Colon (tissue), 2 donors: ENCODE measurements at regions not wholly inside any gene's neighbourhood (a gene's known extent, or its start where the extent isn't known, plus 50 kb on each side); places are given as distances from the start of the nearest gene placed in this dataset.
"Not testable (repeated sequence)": the region's sequence is repeated elsewhere in the genome, so short reads cannot be mapped to it uniquely, and the experiment has no call there.

ENCODE experiments used
- FAIRE-seq: peaks from 2 replicates; lab custom pipeline; 2012; peaks lifted over from hg19 to GRCh38; lab: Jason Lieb, UNC
- donor health status: control.
- donor health status: control.

DNA sequence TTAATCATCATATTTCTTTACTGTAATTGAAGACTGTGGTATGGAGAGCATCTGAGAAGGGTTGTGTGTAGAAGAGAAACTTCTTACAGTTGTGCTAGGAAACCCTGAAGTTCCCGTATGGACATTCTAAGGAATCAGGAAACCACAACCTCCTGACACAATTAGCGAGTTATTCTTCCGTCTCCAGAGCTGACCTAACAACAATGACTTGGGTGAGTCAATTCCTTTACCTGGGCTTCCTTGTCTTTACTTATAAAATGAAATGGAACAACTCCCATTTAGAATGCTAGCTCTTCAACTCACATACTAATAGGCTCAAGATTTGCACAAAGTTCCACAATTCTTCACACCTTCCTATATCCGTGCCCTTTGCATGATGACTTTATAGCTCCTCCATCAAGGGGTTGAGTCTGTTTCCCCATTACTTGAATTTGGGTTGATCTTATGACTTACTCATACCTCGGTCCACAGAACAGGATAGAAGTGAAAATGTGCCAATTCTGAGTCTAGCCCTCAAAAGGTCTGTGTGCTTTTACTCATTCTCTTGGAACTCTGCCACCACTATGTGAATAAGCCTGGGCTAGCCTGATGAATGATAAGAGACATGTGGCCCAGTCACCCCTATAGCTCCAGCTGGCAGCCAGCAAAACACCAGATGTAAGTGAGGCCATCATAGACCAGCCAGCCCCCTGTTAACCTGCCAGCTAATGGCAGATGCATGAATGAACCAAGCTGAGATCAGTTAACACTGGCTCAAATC, 459.4 kb downstream of the ETNK1 start:
- FAIRE-seq, result no peak

DNA sequence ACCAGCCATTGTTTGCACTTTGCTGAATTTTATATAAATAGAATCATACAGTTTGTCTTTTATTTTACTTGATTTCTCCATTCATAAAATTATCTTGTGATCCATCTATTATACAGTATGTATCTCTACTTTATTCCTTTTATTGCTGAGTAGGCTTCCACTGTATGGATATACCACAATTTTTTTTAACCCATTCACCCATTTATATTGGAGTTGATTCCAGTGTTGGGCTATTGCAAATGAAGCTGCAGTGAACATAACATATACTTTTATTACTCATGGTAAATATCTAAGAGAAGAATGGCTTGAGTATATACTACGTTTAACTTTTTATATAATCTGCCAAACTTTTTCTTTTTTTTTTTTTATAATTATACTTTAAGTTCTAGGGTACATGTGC, 463.6 kb downstream of the ETNK1 start:
- FAIRE-seq, result no peak

DNA sequence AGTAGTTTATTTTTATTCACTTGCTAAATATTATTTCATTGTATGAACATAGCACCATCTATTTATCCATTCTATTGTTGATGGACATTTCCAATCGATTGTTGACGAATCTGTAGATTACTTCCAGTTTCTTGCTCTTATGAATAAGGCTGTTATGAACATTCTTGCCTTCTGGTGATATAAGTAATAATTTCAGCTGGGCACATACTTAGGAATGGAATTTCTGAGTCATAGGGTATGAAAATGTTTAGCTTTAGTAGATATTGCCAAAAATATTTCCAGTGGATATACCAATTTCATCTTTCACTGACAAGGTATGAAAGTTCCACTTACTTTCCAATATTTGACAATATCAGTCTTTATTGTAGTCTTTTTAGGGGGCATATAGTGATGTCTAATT, 468.5 kb downstream of the ETNK1 start:
- no peak for FAIRE-seq

DNA sequence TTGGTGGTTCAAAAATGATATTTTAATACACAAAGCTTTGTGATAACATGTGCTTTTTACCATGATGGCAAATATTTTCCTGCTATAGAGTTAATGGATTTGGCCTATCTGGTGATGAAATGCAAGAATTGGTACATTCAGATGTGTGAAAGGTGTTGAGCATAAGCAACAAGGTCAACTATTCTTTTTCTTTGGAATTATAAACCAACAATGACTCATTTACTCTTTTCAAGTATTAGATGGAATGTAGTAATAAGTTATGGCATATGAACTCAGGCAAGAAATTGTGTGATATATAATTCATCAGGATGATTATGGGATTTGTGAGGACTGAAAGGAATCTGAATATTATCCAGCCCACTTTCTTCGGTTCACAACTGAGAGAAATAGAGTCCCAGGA, 471.4 kb downstream of the ETNK1 start:
- FAIRE-seq, result no peak

DNA sequence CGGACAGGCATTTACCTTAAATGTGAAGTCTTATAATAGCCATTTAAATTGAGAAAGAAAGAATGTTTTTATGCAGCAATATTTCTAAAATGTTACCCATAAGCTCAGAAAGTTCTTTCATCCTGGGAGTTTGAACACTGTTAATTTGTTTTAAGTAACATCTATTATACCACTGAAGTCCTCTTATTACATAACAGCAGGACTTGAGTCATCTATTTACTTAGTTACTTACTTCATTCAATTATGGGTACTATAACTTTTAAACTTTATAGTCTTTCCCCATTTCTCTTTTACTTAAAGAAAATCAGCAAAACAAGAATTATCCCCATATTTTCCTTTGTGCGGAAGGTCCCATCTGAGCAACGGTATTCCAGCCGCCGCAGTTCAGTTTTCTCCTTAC, 473.1 kb downstream of the ETNK1 start:
- no peak for FAIRE-seq

DNA sequence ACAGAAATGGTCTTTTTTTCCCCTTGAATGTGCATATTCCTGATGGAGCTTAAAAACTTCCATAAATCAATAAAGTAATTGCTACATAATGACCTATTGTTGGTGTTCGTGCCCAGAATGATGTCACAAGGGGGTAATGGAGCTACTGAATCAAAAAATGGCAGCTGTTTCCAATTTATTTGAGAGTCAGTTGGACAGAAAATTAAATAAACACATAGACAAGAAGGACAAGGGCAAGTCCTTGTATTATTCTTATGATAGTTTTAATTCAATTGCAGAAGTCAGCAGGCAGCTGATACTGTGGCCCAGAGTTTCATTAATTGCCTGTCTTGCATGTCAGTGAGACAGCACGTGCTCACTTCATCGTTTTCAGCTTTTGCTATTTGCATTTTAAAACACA, 473.5 kb downstream of the ETNK1 start:
- no peak for FAIRE-seq

DNA sequence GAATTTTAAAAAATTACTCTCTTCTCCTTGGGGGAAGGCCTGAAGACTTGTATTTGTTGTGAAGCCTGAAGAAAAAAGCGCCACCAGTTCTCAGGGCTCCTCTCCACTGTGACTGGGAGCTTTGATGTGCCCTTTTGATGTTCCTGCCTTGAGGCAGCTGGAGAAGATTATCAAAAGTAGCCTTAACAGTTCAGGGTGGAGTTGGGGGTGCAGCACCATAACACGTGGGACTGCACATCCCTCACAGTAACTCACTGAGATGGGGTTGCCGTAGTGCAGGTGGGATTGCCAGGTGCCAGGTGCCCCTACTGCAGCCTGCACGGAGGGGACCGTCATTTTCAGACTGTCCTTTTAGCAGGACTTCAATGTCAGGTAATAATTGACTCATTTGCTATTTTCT, 474.1 kb downstream of the ETNK1 start:
- no peak for FAIRE-seq

DNA sequence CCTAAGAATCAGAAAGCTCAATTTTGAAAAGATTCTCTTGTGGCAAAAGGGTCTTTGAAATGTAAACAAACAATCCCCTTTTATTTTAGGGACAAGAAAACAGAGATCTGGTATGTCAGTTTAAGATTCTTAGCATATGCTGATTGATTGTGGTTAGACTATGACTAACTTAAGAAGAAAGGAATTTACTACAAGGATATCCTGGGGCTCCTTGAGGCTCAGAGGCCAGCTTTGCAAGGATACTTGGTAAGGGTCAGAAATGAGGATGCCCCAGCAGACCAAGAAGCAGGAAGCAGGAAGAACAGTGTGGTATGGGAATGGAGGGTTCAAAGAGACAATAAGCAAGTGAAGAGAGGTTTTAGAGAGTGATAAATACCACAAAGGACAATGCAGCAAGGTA, 474.6 kb downstream of the ETNK1 start:
- no peak for FAIRE-seq

DNA sequence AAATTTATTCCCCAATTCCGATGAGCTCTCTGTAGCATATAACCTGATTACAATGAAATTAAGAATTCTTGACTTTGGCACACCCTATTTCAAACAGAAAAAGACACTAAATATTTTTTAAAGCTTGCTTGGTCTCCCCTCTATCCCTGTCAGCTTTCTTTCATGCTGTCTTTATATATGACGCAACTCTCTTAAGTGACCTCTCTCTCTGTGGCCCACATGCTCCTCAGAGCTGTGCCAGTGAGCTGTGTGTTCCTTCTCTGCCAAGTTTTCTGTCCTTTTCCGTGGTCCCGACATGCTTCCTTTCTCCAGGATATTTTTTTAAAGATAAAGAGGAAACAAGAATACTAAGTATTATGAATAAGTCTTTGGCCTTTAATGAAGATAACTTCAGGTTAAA, 484.0 kb downstream of the ETNK1 start:
- no peak for FAIRE-seq

DNA sequence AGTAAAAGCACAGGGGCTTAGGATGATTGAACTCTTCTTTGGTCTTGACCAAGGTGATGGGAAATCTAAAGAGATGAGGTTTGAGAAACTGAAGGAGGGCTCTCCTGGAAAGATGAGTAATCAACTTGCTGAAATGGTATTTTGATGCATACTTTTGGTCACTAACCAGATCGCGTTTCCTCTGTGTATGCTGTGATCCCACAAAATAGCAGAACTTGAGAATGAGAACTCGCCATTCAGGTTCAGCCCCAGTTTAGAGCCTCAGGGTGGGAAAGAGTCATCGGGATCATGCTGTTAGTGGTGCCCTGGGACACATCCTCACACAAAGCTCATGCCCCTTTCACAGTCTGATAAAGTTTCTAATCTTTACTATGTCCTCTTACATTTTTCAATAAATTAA, 488.8 kb downstream of the ETNK1 start:
- no peak for FAIRE-seq

DNA sequence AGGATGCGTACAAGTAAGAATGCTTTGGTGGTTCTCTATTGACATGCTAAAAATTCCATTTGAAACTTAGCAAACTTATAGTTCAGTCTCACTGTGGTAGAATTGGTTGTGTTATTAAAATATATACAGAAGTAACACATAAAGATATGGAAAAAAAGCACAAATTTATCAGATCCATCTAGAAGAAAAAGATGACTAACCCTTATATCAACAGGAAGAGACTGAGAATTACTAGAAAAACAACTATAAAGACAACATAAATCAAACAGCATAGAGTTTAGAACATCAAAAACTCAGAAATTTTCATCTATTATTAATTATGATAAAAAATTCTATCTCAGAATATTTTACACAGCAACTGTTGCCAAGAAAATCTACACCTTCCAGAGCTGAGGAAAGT, 491.0 kb downstream of the ETNK1 start:
- no peak for FAIRE-seq

DNA sequence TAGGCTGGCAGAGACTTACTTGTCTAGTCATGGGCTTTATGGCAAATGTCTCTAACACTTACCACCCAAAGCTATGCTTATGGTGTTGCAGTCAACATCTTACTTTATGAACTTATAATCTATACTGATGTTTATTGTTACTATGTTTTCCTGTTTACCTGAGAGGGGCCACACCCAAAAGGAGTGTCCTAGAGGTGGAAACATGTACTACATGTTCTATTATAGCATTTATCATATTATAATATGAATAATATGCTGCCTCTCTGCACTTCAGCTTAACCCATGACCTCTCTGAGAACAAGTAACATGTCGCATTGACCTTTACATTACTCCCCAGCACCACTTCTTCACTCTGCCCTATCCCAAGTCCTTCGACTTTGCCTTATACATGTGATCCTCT, 501.8 kb downstream of the ETNK1 start:
- no peak for FAIRE-seq

DNA sequence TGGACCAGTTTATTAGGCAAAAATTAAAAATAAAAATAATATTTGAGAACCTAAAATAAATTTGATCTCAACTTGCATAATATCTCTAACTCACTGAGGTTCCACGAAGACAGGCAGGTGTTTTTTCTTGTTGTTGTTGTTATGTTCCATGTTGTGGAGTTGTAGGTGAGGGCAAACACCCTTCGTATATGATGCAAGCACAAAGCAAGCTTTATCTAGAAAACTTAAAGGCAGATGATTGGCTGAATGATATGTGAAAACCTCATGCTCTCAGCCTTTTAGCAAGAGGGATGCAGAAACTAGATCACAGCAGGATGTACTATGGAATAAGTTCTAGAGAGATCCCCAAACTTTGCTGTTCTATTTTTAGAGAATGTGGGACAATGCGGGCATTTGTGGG, 502.7 kb downstream of the ETNK1 start:
- FAIRE-seq, result no peak

DNA sequence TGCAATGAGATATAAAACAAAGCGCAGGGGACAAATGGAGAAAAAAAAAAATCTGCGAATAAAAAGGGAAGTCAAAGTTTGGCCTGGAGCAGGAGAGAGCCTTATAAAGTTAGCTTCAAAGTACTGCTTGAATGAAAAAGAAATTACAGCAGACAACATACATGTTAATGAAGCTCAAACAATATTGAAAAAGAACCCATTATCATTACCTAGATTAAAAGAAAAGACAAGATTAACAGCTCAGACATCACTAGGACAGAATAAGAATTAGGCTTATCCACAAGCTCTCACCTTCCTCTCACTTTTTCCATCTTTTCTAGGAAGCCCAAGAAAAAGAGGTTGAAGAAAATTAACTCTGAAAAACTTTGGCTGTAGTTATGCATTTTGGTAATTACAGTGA, 503.5 kb downstream of the ETNK1 start:
- no peak for FAIRE-seq

DNA sequence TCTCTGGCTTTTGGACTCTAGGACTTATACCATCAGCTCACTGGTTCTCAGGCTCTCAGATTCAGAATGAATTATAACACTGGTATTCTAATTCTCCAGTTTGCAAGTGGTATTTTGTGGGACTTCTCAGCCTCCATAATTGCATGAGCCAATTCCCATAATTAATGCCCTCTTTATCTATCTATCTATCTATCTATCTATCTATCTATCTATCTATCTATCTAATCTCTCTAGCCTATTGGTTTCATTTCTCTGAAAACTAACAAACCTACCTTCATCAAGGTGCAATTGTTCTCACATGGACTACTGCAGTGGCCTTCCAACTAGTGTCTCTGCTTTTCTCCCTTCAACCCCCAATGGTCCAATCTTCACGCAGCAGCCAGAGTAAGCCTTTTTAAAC, 507.4 kb downstream of the ETNK1 start:
- no peak for FAIRE-seq

DNA sequence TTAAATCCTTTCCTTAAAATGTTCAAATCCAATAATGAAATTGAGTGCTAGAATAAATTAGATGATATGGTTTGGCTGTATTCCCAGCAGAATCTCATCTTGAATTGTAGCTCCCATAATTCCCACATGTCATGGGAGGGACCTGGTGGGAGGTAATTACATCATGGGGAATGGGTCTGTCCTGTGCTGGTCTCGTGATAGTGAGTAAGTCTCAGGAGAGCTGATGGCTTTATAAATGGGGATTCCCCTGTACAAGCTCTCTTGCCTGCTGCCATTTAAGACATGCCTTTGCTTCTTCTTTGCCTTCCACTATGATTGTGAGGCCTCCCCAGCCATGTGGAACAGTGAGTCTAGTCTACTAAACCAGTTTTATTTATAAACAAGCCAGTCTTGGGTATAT, 508.5 kb downstream of the ETNK1 start:
- no peak for FAIRE-seq

DNA sequence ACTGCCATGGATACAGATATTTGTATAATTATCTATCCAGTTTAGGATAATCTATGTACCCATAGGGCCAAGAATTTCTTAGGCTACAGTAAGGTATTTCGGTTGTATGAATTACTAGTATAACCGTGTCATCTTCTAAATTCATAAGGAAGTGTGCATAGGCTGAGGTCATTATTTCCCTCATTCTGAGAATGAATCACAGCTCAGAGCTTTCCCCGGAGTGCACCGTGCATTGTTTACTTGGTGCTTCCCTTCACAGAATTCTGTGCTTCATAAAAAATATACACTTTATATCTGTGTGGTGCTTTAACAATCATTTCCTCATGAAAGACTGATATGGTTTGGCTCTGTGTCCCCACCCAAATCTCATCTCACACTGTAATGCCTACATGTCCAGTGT, 514.1 kb downstream of the ETNK1 start:
- no peak for FAIRE-seq

DNA sequence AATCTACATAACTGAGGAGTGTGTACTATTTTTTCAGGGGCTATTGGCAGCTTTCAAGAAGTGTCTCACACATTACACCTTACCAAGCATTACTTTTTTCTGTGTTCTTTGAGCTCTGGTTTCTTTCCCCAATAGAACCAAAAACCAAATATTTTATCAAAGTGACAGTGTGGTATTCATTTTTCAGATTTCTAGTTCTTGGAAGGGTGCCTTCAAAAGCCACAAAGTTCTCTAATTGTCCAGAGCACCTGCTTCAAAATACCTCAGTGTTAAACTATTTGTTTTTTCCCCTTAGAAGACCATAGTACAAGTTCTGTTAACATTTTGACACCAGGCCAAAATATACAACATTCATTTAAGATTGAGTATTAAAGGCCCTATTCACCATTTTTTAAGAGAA, 515.7 kb downstream of the ETNK1 start:
- FAIRE-seq, result no peak

DNA sequence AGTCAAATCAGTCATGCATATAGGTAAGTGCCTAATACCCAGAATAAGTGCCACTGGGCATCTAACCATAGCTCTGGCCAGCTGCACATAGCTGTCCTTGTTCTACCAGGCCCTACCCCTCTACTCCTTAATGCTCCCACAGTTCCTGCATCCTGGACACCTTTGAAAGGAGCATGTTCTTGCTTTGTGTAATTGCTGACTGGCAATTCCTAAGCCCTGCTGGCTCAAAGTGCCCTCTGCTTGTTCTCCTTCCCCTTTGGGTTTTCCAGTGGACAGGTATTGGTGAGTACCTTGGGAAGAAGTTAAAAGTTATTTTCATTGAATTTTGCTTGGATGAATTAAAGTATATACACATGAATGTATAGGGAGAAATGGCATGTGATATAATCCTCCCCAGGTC, 516.4 kb downstream of the ETNK1 start:
- FAIRE-seq, result no peak

DNA sequence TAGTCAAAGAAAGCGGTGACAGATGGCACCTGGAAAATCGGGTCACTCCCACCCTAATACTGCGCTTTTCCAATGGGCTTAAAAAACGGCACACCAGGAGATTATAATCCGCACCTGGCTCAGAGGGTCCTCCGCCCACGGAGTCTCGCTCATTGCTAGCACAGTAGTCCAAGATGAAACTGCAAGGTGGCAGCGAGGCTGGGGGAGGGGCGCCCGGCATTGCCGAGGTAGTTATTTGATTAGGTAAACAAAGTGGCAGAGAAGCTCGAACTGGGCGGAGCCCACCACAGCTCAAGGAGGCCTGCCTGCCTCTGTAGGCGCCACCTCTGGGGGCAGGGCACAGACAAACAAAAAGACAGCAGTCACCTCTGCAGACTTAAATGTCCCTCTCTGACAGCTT, 521.1 kb downstream of the ETNK1 start:
- FAIRE-seq, result not testable (repeated sequence)

DNA sequence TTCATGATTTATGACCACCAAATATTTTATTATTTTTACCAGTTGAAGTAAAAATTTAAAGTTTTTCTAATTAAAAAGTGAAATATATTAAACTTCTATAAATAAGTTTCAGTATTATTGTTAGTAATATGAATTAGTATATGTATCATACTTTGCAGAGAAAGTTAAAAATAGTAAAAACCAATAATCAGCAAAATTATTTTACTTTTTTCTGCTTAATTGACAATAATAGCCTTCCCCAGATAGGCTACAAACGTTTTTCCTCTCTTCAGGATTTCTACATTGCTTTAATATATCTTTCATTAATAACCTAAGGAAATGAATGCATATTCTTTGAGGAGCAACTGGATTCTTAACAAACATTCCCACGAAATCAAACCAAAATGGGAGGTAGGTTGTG, 543.5 kb downstream of the ETNK1 start:
- no peak for FAIRE-seq

DNA sequence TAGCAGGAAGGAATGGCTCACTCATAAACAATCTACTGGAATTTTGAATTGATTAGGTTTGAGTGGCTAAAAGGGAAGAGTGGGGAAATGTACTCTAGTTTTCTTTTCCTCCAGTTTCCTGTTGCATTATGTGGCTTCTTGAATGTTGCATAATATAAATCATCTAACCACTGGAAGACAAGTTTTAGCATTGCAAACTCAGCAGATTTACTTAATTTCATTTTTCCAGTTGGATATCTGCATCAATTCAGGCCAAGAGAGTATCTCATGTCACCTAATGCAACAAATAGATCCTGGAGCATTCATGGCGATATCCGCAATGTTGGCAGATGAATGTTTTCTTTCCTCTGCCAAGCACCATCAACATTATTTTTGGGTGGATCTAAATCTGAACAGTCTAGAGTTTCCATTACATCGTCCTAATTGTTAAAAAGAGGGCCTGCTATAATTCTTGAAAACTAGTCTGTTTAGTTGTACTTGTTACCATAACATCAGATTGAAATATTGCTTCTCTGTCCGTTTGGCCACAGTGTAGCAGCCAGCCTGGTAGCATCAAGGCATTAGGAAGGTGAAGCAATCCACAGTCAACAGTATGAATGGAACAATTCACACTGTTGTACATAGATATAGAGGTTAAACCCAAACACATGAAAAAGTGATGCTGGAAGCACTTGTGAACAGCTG, 544.2 kb downstream of the ETNK1 start:
- FAIRE-seq, result no peak

DNA sequence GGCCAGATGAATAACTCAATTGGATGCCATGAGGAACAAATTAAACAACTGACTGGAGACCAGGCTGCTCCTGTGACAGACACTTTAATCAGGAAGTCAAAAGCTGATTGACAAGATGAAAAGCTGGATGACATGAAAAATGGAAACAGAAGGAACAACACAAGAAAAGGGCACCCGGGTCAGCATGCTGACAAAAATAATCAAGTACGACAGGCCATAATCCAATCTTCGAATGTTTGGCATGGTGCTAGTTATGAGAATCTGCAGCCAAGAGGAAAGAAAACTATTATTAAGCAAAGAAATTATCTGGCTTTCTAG, 544.7 kb downstream of the ETNK1 start:
- no peak for FAIRE-seq

DNA sequence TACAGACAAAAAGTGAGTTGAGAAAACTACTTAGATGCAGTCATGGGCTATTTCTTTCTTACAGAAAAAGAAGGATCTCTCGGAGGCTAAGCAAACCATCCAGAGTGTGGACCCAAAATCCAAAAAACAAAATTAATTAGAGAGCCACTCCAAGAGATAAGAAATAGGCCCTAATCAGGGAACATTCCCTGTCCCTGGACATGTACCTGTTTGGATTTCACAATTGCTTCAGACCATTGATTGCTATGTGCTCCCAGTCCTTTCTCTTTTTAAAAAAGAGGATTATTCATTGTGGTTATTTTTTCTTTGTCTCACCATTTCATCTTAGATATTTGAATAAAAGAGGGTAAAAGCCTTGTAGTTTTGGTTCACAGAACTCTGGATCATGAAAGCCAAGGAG, 549.9 kb downstream of the ETNK1 start:
- no peak for FAIRE-seq
